Testis (tissue), 2 donors: ENCODE measurements at regions not wholly inside any gene's neighbourhood (a gene's known extent, or its start where the extent isn't known, plus 50 kb on each side); places are given as distances from the start of the nearest gene placed in this dataset.

ENCODE experiments used
- CTCF ChIP-seq, 3 experiments: fragments of 450-650 bp in 2 of 3; fragments of 200-600 bp in 1 of 3; sonication (generic) in 1 of 3; IDR thresholded peaks; one replicate each; pipeline ENCODE4 v1.5.1; 2016 to 2019; ENCODE audit warnings: antibody characterized with exemption in 3 of 3, mild to moderate bottlenecking in 2 of 3, moderate library complexity in 1 of 3
- POLR2A ChIP-seq: fragments of 450-650 bp; IDR thresholded peaks from one replicate; pipeline ENCODE4 v1.6.1; 2017; ENCODE audit warnings: antibody characterized with exemption, mild to moderate bottlenecking, moderate library complexity

- no peak for TF ChIP-seq CTCF (IDR thresholded peaks at IDR 0.05)
- no peak for TF ChIP-seq POLR2A
Measured at GRCh38 chr5:128015978-128016377, 67.6 kb upstream of the SLC12A2 start.
